H1 (cell line): ENCODE measurements at regions not wholly inside any gene's neighbourhood (a gene's known extent, or its start where the extent isn't known, plus 50 kb on each side); places are given as distances from the start of the nearest gene placed in this dataset.

Experiments
- ATF2 ChIP-seq: IDR thresholded peaks from 2 replicates; pipeline ENCODE4 v1.6.1; 2012; ENCODE audit warnings: low read length, inconsistent platforms
- CTCF ChIP-seq, 3 experiments: IDR thresholded peaks; 1 replicate in 2 of 3; 2 replicates in 1 of 3; pipeline versions ENCODE4 v1.5.1 to v1.6.1; 2011; ENCODE audit warnings: low read length in 3 of 3, mild to moderate bottlenecking in 3 of 3, inconsistent platforms in 2 of 3, low read depth in 1 of 3, moderate library complexity in 1 of 3; ENCODE audit not compliant: insufficient read depth in 1 of 3; ENCODE audit errors: control extremely low read depth in 1 of 3
- EZH2 ChIP-seq: fragments of 200-600 bp; sonication (generic); IDR thresholded peaks from 2 replicates; pipeline ENCODE4 v1.7.1; 2012; ENCODE audit warnings: low read depth, mild to moderate bottlenecking, moderate library complexity, low read length, inconsistent platforms; ENCODE audit not compliant: severe bottlenecking
- POLR2AphosphoS5 ChIP-seq: IDR thresholded peaks from 2 replicates; pipeline ENCODE4 v1.6.1; 2011; ENCODE audit warnings: low read depth, low read length
- SAP30 ChIP-seq: fragments of 300-600 bp; sonication (generic); IDR thresholded peaks from 2 replicates; pipeline ENCODE4 v1.7.1; 2012; ENCODE audit warnings: low read length, moderate library complexity, mild to moderate bottlenecking, inconsistent platforms; ENCODE audit not compliant: insufficient read depth, insufficient replicate concordance
- SIN3A ChIP-seq, 2 experiments: IDR thresholded peaks in 1 of 2; conservative IDR thresholded peaks in 1 of 2; 2 replicates each; pipeline ENCODE4 v1.6.1; 2011 to 2012; ENCODE audit warnings: low read length in 2 of 2, improper control_type of control experiment in 1 of 2, low read depth in 1 of 2, mild to moderate bottlenecking in 1 of 2
- ZNF274 ChIP-seq: IDR thresholded peaks from 2 replicates; pipeline ENCODE4 v1.7.0; 2012; ENCODE audit warnings: low read length, borderline replicate concordance; ENCODE audit errors: extremely low read depth

- TF ChIP-seq CTCF (IDR thresholded peaks at IDR 0.05; ENCODE audit: control extremely low read depth in 1 of 3, insufficient read depth in 1 of 3, low read depth in 1 of 3, low read length in 3 of 3) (no peak), POLR2AphosphoS5 (no peak), ZNF274 (no peak), EZH2 (no peak), SAP30 (no peak), SIN3A (conservative IDR thresholded peaks at IDR 0.05 in 1 of 2, IDR thresholded peaks at IDR 0.05 in 1 of 2; ENCODE audit: low read depth in 1 of 2, low read length in 2 of 2) (no peak), ATF2 (no peak)
Observed at GRCh38 chr2:10185755-10186154, 63.2 kb downstream of the RRM2 start.
